ENCODE measurements at regions not wholly inside any gene's neighbourhood (a gene's known extent, or its start where the extent isn't known, plus 50 kb on each side); places are given as distances from the start of the nearest gene placed in this dataset.
"Not testable (repeated sequence)": the region's sequence is repeated elsewhere in the genome, so short reads cannot be mapped to it uniquely, and the experiment has no call there.

- no peak for DNase-seq (ENCODE audit: insufficient read length, low spot score)
- TF ChIP-seq CTCF (IDR thresholded peaks at IDR 0.05; ENCODE audit: insufficient read depth, missing control alignments), result no peak
- no peak for FAIRE-seq
These were observed 173.9 kb upstream of the MBL2 start for GRCh38 chr10:52946486-52946885.

DNA sequence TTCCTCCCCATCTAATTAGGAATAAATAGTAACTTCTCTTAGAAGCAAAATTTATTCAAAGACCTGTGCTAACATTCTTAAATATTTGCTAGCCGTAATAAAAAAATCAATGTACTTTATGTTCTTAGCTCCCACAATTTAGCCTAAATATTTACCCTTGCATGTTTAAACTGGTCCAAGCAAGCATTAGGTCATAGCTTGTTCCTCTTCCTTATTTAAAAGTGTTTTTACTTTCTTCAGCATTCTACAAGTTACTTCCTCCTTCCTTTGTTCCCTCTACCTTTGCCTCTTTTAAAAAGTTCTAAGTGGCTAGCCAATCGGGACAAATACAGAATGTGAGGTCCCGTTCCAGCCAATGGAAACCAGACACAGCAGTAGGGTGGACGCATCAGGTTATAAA lies 172.9 kb upstream of the MBL2 start:
- DNase-seq (ENCODE audit: insufficient read length, low spot score); FAIRE-seq: not testable (repeated sequence)

GRCh38 chr10:52940921-52941320 lies 168.3 kb upstream of the MBL2 start:
- DNase-seq (ENCODE audit: insufficient read length, low spot score) (no peak), FAIRE-seq (no peak)
- no peak for TF ChIP-seq CTCF (IDR thresholded peaks at IDR 0.05; ENCODE audit: insufficient read depth, missing control alignments)

- no peak for FAIRE-seq
- TF ChIP-seq CTCF (IDR thresholded peaks at IDR 0.05; ENCODE audit: insufficient read depth, missing control alignments), result no peak
- DNase-seq (ENCODE audit: insufficient read length, low spot score), result no peak
These were observed 167.3 kb upstream of the MBL2 start for GRCh38 chr10:52939894-52940293.

- FAIRE-seq (no peak), DNase-seq (ENCODE audit: insufficient read length, low spot score) (no peak)
- no peak for TF ChIP-seq CTCF (IDR thresholded peaks at IDR 0.05; ENCODE audit: insufficient read depth, missing control alignments)
These were observed 161.2 kb upstream of the MBL2 start for GRCh38 chr10:52933748-52934147.

DNA sequence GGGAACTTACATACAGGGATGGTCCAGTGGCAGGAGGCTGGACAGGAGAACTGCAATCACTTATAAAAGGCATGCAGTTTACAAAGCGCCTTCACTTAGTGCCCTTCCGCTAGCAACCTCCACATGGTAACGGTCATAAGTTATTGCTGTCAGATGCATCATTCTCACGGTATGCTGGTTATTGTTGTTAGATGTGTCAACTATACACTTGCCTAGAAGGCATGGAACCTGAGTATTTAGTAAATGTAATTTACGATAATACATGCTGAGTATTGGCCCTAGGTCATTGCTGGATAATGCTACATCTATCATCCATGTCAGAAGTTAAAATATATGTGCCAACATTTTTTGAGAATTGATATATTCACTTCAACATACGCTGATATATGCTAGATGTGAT lies 155.1 kb upstream of the MBL2 start:
- FAIRE-seq (no peak), DNase-seq (ENCODE audit: insufficient read length, low spot score) (no peak)
- no peak for TF ChIP-seq CTCF (IDR thresholded peaks at IDR 0.05; ENCODE audit: insufficient read depth, missing control alignments)

DNA sequence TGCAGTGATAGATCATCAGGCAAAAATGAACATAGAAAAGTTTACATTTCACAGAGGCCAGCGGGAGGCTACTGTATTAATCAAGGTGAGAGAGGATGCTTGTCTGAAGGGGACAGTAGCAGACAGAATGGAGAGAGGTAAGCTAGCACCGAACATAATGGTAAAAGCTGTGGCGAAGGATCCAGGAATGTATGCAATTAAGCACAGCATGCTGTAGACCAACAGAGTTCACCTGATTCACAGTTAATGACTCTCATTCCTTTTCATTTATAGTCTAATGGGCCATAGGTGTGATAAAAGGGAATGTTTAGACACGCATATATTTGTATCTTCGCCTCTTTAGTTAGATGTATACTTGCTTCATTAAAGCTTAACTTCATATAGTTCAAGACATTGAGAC lies 150.9 kb upstream of the MBL2 start:
- no peak for DNase-seq (ENCODE audit: insufficient read length, low spot score)
- FAIRE-seq, result peak; percentile 61
- TF ChIP-seq CTCF (IDR thresholded peaks at IDR 0.05; ENCODE audit: insufficient read depth, missing control alignments), result no peak

GRCh38 chr10:52918714-52919305 lies 146.2 kb upstream of the MBL2 start:
- FAIRE-seq (no peak), DNase-seq (ENCODE audit: insufficient read length, low spot score) (no peak)
- TF ChIP-seq CTCF (IDR thresholded peaks at IDR 0.05; ENCODE audit: insufficient read depth, missing control alignments), result no peak
